Thoracic aorta (tissue), 2 donors: ENCODE measurements at regions not wholly inside any gene's neighbourhood (a gene's known extent, or its start where the extent isn't known, plus 50 kb on each side); places are given as distances from the start of the nearest gene placed in this dataset.

Experiments used
- ATAC-seq: fragments of 150-250 bp; one replicate; pipeline ENCODE4 v1.8.0; 2017; ENCODE audit warnings: low read depth; ENCODE audit not compliant: insufficient number of reproducible peaks, low FRiP score
- DNase-seq: peaks from one replicate; pipeline ENCODE4 v3.0.0-alpha.2; 2020; ENCODE audit warnings: low spot score
- H3K27ac ChIP-seq, 2 donors: fragments of 200-600 bp; sonication (generic); 1 replicate in 1 of 2; 2 replicates in 1 of 2; pipeline ENCODE4 v1.5.1; 2016; ENCODE audit warnings: mild to moderate bottlenecking in 2 of 2, moderate library complexity in 2 of 2
- H3K27me3 ChIP-seq: fragments of 200-600 bp; sonication (generic); replicated peaks from 2 replicates; pipeline ENCODE4 v1.6.0; 2016; ENCODE audit warnings: mild to moderate bottlenecking; ENCODE audit not compliant: insufficient read depth
- H3K36me3 ChIP-seq: fragments of 200-600 bp; sonication (generic); one replicate; pipeline ENCODE4 v1.5.1; 2016
- H3K4me1 ChIP-seq, 2 donors: fragments of 200-600 bp; sonication (generic); 1 replicate in 1 of 2; 2 replicates in 1 of 2; pipeline versions ENCODE4 v1.5.1 to v1.6.0; 2016; ENCODE audit warnings: low read depth in 2 of 2, mild to moderate bottlenecking in 1 of 2; ENCODE audit not compliant: control insufficient read depth in 1 of 2
- H3K4me3 ChIP-seq: fragments of 200-600 bp; sonication (generic); 2 replicates; pipeline ENCODE4 v1.5.1; 2016; ENCODE audit warnings: mild to moderate bottlenecking
- H3K9me3 ChIP-seq: fragments of 200-600 bp; sonication (generic); 2 replicates; pipeline ENCODE4 v1.5.1; 2016
- TF ChIP-seq, protein P1 (sequence below): fragments of 200-600 bp; sonication (generic); IDR thresholded peaks from one replicate; pipeline ENCODE4 v1.5.1; 2019; ENCODE audit warnings: antibody characterized with exemption

DNA sequence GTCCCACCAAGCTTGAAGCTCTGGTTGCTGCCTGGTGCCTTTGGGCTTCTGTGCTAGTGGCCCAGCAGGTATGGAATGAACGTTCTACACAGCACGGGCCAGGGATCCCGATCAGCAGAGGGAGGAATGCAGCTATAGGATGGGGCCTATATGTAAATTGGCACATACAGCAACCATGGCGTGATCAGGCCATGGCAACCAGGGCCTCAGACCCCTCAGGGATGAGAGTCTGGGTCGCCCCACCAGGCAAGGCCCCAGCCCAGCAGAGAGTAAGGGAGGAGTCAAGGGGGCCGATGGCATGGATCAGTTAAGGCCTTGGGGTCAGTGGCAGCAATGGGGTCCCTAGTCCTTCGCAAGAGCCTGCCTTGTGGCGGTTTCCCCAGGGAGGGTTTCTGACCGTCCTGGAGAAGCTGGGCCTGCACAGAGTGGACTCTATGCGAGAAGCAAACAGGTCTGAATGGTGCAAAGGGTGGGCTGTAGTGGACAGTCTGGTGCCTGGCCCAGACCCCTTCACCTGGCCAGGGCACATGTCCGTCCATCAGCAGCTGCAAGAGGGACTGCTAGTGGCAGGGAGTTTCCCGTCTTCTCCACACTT is 98.2 kb upstream of the SLC22A11 start:
- Histone ChIP-seq H3K4me3 (no peak overlapping the region), H3K4me1 (no peaks in the 10 kb centered on the region), H3K27ac (no peak overlapping the region), H3K9me3 (no peaks in the 10 kb centered on the region), H3K36me3 (no peaks in the 10 kb centered on the region), H3K27me3 (no peaks in the 10 kb centered on the region)
- no peak for DNase-seq
- ATAC-seq, result no peak
- TF ChIP-seq, protein P1, sequence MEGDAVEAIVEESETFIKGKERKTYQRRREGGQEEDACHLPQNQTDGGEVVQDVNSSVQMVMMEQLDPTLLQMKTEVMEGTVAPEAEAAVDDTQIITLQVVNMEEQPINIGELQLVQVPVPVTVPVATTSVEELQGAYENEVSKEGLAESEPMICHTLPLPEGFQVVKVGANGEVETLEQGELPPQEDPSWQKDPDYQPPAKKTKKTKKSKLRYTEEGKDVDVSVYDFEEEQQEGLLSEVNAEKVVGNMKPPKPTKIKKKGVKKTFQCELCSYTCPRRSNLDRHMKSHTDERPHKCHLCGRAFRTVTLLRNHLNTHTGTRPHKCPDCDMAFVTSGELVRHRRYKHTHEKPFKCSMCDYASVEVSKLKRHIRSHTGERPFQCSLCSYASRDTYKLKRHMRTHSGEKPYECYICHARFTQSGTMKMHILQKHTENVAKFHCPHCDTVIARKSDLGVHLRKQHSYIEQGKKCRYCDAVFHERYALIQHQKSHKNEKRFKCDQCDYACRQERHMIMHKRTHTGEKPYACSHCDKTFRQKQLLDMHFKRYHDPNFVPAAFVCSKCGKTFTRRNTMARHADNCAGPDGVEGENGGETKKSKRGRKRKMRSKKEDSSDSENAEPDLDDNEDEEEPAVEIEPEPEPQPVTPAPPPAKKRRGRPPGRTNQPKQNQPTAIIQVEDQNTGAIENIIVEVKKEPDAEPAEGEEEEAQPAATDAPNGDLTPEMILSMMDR, result no peak

DNA sequence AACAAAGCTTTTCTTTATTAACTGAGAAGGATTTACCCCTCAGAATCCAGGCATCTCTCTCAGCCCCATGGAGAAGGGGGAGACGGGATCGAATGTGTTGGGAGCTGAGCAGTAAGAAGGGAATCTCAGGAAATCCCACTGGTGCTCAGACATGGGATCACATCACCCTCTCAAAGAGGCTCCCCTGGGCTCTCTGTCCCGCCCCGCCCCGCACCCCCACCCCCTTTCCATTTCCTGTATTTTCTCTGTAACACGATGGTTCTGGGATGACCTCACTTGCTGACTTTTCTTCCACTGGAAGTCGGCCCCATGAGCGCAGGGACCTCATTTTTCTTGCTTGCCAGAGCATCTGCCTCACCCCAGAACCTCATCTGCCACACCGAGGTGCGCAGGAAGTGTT is 96.7 kb upstream of the SLC22A11 start:
- DNase-seq (no peak), ATAC-seq (no peak)
- TF ChIP-seq, protein P1, result no peak
- Histone ChIP-seq H3K4me3 (no peak overlapping the region), H3K4me1 (no peaks in the 10 kb centered on the region), H3K9me3 (no peaks in the 10 kb centered on the region), H3K36me3 (no peaks in the 10 kb centered on the region), H3K27me3 (no peaks in the 10 kb centered on the region), H3K27ac (no peak overlapping the region)

DNA sequence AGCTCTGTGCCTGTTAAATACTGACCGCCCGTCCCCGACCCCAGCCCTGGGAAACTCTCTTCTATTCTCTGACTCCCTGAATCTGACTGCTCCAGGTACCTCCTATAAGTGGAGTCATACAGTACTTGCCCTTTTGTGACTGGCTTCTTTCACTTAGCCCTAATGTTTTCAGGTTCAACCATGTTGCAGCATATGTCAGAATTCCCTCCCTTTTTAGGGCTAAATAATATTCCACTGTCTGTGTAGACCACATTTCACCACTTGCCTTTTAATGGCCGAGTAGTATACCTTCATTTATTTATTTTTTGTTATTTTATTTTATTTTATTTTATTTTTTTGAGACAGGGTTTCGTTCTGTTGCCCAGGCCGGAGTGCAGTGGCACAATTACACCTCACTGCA is 96.1 kb upstream of the SLC22A11 start:
- ATAC-seq, result no peak
- no peak for DNase-seq
- TF ChIP-seq, protein P1, result no peak
- Histone ChIP-seq H3K4me3 (no peak overlapping the region), H3K36me3 (no peaks in the 10 kb centered on the region), H3K4me1 (no peaks in the 10 kb centered on the region), H3K27ac (no peak overlapping the region), H3K27me3 (no peaks in the 10 kb centered on the region), H3K9me3 (no peaks in the 10 kb centered on the region)

DNA sequence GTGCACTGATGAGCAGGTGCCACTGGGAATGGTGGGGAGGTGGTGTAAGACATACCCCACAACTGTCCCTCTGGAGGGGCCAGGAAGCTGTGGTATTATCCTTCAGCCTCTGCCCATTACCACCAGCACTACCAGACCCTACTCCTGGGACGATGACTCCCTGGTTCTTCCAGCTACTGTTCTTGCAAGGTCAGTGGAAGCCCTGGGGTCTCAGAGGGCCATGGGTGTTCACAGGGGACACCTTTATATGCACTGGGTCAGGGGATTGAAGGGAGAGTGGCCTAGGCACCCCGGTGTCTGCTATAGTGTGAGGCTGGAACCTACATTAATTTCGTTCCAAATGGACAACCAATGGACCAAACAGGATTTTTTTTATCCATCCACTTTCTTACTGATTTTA is 94.7 kb upstream of the SLC22A11 start:
- H3K9me3 ChIP-seq, result no peaks in the 10 kb centered on the region
- DNase-seq (no peak), ATAC-seq (no peak)
- no peak overlapping the region for H3K27ac ChIP-seq
- TF ChIP-seq, protein P1, result no peak
- H3K4me1 ChIP-seq, result no peaks in the 10 kb centered on the region
- H3K36me3 ChIP-seq, result no peaks in the 10 kb centered on the region
- H3K27me3 ChIP-seq, result no peaks in the 10 kb centered on the region
- H3K4me3 ChIP-seq, result no peak overlapping the region

DNA sequence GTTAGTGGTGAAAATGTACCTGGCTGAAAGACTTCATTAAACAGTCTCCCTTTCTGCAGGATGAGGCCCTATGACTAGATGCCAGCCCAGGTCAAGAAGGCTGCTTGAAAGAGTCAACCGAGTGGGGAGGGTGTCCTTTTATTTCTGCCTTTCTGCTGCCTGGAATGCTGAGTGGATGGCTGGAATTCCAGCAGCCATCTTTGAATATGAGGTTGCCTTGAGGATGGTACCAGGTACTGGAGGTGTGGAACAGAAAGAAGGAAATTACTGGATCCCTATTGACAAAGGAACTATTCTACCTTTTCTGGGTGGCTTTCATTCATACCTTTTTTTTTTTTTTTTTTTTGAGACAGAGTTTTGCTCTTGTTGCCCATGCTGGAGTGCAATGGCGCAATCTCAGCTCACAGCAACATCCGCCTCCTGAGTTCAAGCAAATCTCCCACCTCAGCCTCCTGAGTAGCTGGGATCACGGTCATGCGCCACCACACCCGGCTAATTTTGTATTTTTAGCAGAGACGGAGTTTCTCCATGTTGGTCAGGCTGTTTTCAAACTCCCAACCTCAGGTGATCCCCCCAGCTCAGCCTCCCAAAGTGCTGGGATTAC is 89.5 kb upstream of the SLC22A11 start:
- no peaks in the 10 kb centered on the region for H3K4me1 ChIP-seq
- no peak for ATAC-seq
- no peak overlapping the region for H3K27ac ChIP-seq
- no peak overlapping the region for H3K4me3 ChIP-seq
- DNase-seq, result no peak
- no peaks in the 10 kb centered on the region for H3K27me3 ChIP-seq
- TF ChIP-seq, protein P1, result no peak
- H3K36me3 ChIP-seq, result no peaks in the 10 kb centered on the region
- no peaks in the 10 kb centered on the region for H3K9me3 ChIP-seq
